COLO829 (cell line): ENCODE measurements at regions not wholly inside any gene's neighbourhood (a gene's known extent, or its start where the extent isn't known, plus 50 kb on each side); places are given as distances from the start of the nearest gene placed in this dataset.

Source experiments
- DNase-seq: peaks from one replicate; pipeline ENCODE4 v3.0.0; 2012; ENCODE audit warnings: low spot score

DNA sequence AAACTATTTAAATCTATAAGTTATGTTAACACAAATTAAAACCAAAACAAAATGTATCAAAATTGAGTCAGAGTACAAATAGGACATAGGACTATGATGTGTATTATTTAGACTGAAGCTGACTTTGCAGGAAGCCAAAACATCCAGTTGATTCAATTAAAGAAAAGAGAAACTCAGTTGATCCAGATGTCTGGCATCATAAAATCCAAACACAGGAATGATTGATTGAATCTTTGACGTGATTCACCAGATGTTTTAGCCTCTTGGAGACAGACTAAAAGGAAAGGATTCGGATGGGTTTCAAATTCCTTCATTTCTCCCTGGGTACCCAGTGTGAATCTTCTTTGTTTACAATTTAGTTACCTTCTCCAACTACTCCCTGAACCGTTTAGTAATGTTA is 272.9 kb downstream of the IRS1 start:
- no peak for DNase-seq

- DNase-seq = no peak
Observed at GRCh38 chr2:226524381-226524843, 275.2 kb downstream of the IRS1 start.

DNA sequence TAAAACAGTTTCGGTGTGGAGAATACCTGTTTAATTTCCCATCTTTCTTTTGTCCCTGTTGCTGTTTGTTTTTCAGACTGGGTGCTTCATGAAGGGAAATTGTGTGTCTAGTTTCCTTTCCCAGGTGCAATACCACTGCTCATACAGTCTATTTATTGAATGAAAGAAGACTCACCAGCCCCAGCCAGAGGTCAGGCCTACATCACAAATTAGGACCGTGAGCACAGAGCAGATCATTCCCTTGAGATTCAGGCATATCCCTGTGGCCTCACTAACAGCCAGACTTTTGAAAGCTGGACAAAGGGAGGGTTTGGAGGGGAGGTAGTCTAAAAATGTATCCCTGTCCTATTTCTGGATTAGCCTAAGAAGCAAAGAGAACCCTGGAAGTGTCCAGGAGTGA is 278.9 kb downstream of the IRS1 start:
- DNase-seq = no peak

- DNase-seq = no peak
Observed at GRCh38 chr2:226515344-226516055, 284.1 kb downstream of the IRS1 start.

DNA sequence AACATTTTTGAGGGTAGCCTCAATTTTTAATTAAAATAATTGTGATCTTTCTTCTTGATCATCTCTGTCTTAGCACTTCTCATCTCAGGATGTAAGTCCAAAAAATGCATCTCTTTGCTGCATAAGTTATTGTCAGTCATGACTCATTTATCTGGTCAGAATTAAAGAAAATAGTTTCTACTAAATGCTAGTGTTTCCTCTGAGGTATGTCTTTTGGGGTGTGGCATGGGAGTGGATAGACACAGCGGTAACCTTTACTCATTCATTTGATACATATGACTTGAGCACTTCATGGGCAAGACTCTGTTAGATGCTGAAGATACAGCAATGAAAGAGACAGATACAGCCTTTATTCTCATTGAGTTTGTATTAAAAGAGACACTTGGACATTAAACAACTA is 284.7 kb downstream of the IRS1 start:
- DNase-seq = no peak

DNA sequence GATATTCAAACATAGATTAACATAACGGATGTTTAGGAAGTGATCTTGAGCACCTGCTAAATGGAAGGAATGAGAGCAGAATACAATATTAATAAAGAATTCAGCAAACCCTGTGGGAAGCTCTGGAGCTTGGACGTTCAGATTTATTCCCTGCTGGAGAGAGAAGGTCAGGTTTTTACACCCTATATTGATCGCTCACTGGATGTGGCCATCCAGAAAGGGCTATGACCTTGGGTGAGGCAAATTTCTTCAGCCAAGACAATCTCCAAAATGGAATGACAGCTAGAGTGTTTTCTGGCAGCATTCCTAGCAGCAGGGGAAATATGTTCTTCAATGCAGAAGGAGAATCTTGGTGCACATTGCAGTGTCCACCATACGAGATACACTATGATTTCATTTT is 288.3 kb downstream of the IRS1 start:
- no peak for DNase-seq

DNA sequence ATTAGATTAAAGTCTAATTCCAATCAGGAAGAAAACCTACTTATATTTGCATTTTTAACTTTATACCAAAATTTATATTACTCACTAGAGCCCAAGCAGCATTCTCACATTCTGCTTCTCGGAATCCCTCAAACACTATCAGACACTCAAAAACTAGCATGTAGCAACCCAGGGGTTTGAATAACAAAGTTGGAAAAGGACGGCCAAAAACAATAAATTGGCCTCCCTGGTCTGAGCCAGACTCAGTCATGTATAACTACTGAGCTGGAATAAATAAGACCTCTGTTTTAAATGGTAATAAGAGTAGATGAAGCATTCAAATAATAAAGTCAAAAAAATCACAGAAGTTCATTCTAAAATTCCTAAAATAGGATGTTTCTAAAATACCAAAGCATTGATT is 290.9 kb downstream of the IRS1 start:
- DNase-seq = no peak

DNA sequence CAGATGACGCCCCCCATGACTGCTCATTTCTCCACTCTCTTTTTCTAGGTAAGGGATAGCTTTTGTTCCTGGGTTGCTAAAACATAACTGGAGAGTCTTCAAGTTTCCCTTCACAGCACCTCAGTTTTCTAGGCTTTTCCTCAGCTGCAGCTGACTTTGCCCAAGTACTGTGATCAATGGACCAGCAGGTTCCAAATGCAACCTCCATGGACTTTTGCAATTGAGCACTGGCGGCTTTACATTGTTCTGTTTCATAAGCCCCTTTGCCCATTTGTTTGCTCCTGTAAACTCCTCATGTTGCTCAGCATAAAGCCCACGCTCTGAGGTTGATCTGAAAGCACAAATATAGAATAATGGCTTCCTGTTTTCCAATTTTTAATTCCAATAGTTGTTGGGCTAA is 291.6 kb downstream of the IRS1 start:
- DNase-seq = no peak

- no peak for DNase-seq
Observed at GRCh38 chr2:226497146-226497909, 302.3 kb downstream of the IRS1 start.

- DNase-seq = no peak
Observed at GRCh38 chr2:226496273-226496550, 303.4 kb downstream of the IRS1 start.

DNA sequence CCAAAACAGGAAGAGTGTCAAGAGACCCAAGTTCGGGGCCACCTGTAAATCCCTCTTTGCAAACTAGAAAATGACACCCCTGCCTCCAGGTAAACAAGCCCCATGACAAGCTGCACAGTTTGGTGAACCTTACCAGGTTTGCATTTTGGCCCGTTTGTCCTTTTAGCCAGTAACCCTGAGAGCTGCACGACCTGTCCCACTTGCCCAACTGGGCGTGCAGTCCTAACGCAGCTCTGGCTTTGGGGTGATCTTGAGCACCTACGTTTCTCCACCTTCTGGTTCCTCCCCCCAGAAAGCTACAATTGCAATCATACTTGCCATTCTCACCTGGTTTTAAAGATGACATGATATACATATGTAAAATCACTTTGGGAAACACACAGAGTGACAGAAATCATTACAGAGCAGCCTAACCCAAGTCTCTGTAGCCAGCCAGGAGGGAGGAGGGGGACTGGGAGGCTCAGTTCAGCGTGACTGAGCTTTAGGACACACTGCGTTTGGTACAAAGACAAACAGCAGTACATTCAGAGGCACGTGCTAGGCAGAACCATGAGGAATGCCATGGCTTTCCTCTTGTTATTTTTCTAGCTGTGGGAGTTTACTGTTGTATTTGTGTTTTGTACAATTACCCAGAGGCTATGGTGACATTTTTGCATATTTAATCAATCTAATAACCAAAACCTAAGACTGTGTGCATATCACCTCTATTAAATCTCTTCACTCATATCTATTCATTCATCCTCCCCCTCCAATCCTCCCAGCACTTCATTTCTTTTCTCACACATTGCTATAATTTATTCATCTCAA is 304.0 kb downstream of the IRS1 start:
- DNase-seq = no peak

DNA sequence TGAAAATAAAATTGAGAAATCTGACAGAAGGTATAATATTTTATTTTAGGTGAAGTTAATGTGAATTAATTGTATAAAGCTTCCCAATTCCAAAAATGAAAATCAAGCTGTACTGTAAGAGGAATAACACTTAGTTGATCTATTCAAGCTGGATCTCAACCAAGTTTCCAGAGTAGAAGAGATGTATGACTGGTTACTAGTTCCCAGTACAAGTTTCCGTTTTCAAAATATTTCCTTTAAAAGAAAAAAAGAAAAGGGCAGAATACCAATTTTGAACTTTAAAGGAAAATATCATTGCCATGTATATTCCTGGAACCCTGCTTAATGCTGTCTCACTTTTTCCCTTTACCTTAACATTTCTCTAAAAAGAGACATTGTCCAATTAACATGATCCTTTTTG is 308.5 kb downstream of the IRS1 start:
- DNase-seq = no peak

DNA sequence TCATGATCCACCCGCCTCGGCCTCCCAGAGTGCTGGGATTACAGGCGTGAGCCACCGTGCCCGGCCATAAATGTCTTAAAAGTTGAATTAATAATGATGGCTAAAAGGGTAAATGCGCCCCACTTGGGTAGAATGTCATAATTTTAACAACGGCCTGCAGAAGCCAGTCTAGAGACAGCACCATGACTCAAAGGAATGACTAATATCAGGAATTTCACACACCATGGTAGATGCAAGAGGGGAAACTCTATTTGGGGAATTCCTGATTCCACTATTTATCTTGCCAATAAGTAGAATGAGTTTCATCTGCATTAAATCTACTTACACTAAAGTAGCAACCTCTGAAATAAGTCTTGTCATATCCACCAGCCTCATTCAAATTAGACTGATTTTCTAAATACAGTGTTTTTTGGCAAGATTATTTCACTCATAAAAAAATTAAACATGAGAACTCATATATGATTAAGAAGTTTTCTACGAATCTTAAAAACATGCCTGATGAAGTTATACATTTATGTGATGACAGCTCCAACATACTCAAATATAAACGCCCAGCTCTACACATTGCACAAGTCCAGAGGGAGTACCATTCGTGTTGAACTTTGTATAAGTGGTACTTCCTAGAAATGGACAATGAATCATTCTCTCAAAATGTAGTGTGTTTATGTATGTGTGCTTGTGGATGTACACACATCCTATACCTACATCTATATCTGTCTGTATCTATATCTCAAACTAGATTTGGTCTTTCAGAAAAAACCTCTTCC is 309.7 kb downstream of the IRS1 start:
- no peak for DNase-seq

GRCh38 chr2:226488034-226488433 is 311.6 kb downstream of the IRS1 start:
- no peak for DNase-seq

DNA sequence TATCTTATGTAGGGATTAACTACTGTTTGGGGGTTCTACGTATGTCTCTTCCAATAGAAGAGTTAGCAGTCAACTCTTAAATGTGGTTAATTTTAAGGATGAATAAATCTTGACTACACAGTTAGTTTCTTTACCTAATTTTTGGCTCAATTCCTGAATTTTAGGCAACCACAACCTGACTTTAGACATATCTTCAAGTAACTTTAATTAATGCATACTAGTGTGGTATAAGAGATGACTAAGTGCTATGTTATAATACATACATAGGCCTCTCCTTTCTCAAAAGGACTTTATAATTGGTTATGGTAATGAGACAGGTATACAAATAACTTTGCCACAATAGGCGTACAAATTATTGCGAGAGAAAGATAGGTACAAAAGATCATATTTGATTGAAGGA is 312.0 kb downstream of the IRS1 start:
- DNase-seq = no peak

- DNase-seq = no peak
Observed at GRCh38 chr2:226483745-226484619, 315.6 kb downstream of the IRS1 start.

- DNase-seq = no peak
Observed at GRCh38 chr2:226483143-226483542, 316.5 kb downstream of the IRS1 start.

- DNase-seq = peak; percentile 31
Observed at GRCh38 chr2:226478109-226478809, 321.4 kb downstream of the IRS1 start.

GRCh38 chr2:226477221-226478108 is 322.2 kb downstream of the IRS1 start:
- DNase-seq = no peak

DNA sequence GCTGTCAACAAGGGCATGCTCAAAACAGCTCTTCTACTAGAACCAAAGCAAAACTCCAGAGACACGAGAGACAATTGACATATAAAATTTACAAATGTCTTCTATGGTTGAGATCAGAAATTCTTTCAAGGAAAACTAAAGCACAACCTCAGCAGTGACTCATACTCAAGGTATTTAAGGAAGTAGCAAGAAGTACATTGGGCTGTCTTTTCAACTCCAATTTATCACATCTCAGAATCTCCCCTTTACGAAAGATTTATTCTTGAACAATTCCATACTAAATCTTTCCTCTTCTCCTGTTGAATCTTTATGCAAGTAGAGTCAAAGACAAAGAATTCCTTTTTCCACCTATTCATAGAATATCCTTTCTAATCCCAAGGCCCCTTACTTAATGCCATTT is 324.0 kb downstream of the IRS1 start:
- DNase-seq = peak; percentile 21
